ENCODE measurements at regions not wholly inside any gene's neighbourhood (a gene's known extent, or its start where the extent isn't known, plus 50 kb on each side); places are given as distances from the start of the nearest gene placed in this dataset.

DNA sequence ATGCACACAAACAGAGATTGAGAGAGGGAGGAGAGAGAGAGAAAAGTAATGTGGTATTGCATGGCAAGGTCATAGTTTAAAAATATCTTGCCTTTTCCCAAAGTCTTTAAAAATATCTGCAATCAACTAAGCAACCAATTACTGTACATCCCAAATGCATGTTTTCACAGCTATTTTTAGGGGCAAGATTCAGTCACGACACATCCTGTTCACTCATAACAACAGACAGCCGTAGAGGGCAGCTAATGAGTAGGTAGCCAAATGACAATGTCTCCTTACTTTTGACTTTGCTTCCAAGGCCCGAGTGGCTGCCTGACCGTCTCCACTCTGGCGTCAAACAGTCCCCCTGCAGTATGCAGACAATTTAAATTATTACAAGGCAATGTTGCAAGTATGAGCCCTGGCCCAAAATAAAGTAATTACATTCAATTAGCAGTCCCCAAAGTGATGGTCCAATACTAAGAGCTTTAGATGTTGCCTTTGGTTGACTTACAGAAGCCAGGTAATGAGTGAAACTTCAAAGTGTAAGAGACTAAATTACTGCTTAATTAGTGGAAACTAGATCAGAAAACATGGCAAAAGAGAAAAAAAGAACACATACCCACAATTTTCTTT, 162.9 kb downstream of the MBL2 start:
- BruUV-seq (replicated peaks) = no TSS peak
- DNase-seq (ENCODE audit: low read depth, low spot score) = no peak
- H3K36me3 ChIP-seq (ENCODE audit: control insufficient read depth in 2 of 2, extremely low read depth in 1 of 2, insufficient read depth in 2 of 2, low read length in 2 of 2) = no peaks in the 10 kb centered on the region
- no peaks in the 10 kb centered on the region for H3K79me2 ChIP-seq (ENCODE audit: control insufficient read depth, insufficient read depth, low read length)
- no peak overlapping the region for H2AFZ ChIP-seq (ENCODE audit: low read depth, low read length)
- CTCF ChIA-PET = interaction anchor here (0.7 to 2.2 kb wide), 4 partner anchors 10 to 164 kb away, joined by 3 to 5 read pairs (median 4); no protein-coding TSS in a partner anchor
- dilution Hi-C loops (cut with MboI; ENCODE audit: extremely low pct_ligation_motif_present, low sequenced_read_pairs) = no loop called here
- H3K4me2 ChIP-seq (ENCODE audit: insufficient read depth, low read length) = no peak overlapping the region
- no peaks in the 10 kb centered on the region for H3K4me1 ChIP-seq (ENCODE audit: control insufficient read depth, extremely low read depth, insufficient read depth, low read length)
- H3K27me3 ChIP-seq (ENCODE audit: control insufficient read depth in 2 of 2, insufficient read depth in 2 of 2, low read length in 2 of 2) = no peaks in the 10 kb centered on the region
- H3K27ac ChIP-seq (ENCODE audit: insufficient read depth, low read depth, low read length) = no peak overlapping the region
- no peak for TF ChIP-seq FOS (IDR thresholded peaks at IDR 0.05; ENCODE audit: borderline replicate concordance, insufficient read depth, low read length)
- intact Hi-C loops (cut with micrococcal nuclease) = no loop called here
- no peaks in the 10 kb centered on the region for H4K20me1 ChIP-seq (replicated peaks; ENCODE audit: control insufficient read depth, extremely low read depth, insufficient read depth, low read length)
- no peak for FAIRE-seq
- no peak overlapping the region for H3K4me3 ChIP-seq (replicated peaks in 1 of 3; ENCODE audit: insufficient read depth in 1 of 3, low read depth in 1 of 3, low read length in 3 of 3)
- no peak overlapping the region for H3K9ac ChIP-seq (replicated peaks; ENCODE audit: extremely low read depth, insufficient read depth, low read length)
- H3K9me1 ChIP-seq (replicated peaks; ENCODE audit: control insufficient read depth, extremely low read depth, insufficient read depth, low read length) = no peaks in the 10 kb centered on the region
- POLR2A ChIA-PET = interaction anchor here (0.7 kb wide), 1 partner anchor 28 kb away, joined by 3 read pairs; no protein-coding TSS in a partner anchor
- no peaks in the 10 kb centered on the region for H3K9me3 ChIP-seq (replicated peaks; ENCODE audit: control insufficient read depth, insufficient read depth, low read length)

DNA sequence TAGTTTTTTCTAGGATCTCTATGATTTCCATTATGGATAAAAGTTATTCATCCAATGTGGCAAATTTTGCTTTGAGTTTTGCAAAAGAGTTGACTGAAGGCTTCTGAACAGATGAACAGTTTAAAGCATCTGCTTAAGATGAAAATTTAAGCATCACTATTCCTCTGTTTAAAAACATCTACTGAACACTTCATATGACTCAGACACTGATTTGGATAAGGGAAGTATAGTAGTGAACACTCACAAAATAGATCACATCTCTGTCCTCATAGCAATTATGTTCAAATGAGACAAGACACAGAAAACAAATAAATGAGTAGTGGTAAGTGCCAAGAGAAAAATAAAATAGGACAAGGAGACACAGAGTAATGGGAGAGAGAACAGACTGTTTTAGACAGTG, 157.3 kb downstream of the MBL2 start:
- dilution Hi-C loops (cut with MboI; ENCODE audit: extremely low pct_ligation_motif_present, low sequenced_read_pairs) (no loop called here), intact Hi-C loops (cut with micrococcal nuclease) (no loop called here)
- Histone ChIP-seq H3K4me3 (replicated peaks in 1 of 3; ENCODE audit: insufficient read depth in 1 of 3, low read depth in 1 of 3, low read length in 3 of 3) (no peak overlapping the region), H3K27me3 (ENCODE audit: control insufficient read depth in 2 of 2, insufficient read depth in 2 of 2, low read length in 2 of 2) (no peaks in the 10 kb centered on the region), H3K9ac (replicated peaks; ENCODE audit: extremely low read depth, insufficient read depth, low read length) (no peak overlapping the region), H3K9me3 (replicated peaks; ENCODE audit: control insufficient read depth, insufficient read depth, low read length) (no peaks in the 10 kb centered on the region), H3K9me1 (replicated peaks; ENCODE audit: control insufficient read depth, extremely low read depth, insufficient read depth, low read length) (no peaks in the 10 kb centered on the region), H3K4me1 (ENCODE audit: control insufficient read depth, extremely low read depth, insufficient read depth, low read length) (no peaks in the 10 kb centered on the region), H2AFZ (ENCODE audit: low read depth, low read length) (no peak overlapping the region), H3K4me2 (ENCODE audit: insufficient read depth, low read length) (no peak overlapping the region), H3K36me3 (ENCODE audit: control insufficient read depth in 2 of 2, extremely low read depth in 1 of 2, insufficient read depth in 2 of 2, low read length in 2 of 2) (no peaks in the 10 kb centered on the region), H4K20me1 (replicated peaks; ENCODE audit: control insufficient read depth, extremely low read depth, insufficient read depth, low read length) (no peaks in the 10 kb centered on the region), H3K27ac (ENCODE audit: insufficient read depth, low read depth, low read length) (no peak overlapping the region), H3K79me2 (ENCODE audit: control insufficient read depth, insufficient read depth, low read length) (no peaks in the 10 kb centered on the region)
- TF ChIP-seq GATA2 (IDR thresholded peaks at IDR 0.05; ENCODE audit: insufficient read depth, insufficient read length, low read depth, low read length) (no peak), FOS (IDR thresholded peaks at IDR 0.05; ENCODE audit: borderline replicate concordance, insufficient read depth, low read length) (no peak), EZH2 (IDR thresholded peaks at IDR 0.05; ENCODE audit: borderline replicate concordance, low read depth, low read length, severe bottlenecking) (no peak), JUN (IDR thresholded peaks at IDR 0.05; ENCODE audit: borderline replicate concordance, insufficient read depth, insufficient read length, low read depth) (no peak), POLR2A (IDR thresholded peaks at IDR 0.05; ENCODE audit: low read depth, low read length) (no peak)
- TF ChIP-seq, protein P1, sequence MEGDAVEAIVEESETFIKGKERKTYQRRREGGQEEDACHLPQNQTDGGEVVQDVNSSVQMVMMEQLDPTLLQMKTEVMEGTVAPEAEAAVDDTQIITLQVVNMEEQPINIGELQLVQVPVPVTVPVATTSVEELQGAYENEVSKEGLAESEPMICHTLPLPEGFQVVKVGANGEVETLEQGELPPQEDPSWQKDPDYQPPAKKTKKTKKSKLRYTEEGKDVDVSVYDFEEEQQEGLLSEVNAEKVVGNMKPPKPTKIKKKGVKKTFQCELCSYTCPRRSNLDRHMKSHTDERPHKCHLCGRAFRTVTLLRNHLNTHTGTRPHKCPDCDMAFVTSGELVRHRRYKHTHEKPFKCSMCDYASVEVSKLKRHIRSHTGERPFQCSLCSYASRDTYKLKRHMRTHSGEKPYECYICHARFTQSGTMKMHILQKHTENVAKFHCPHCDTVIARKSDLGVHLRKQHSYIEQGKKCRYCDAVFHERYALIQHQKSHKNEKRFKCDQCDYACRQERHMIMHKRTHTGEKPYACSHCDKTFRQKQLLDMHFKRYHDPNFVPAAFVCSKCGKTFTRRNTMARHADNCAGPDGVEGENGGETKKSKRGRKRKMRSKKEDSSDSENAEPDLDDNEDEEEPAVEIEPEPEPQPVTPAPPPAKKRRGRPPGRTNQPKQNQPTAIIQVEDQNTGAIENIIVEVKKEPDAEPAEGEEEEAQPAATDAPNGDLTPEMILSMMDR (IDR thresholded peaks at IDR 0.05; ENCODE audit: extremely low read depth in 1 of 2, insufficient read depth in 1 of 2, low read depth in 1 of 2, low read length in 2 of 2) = no peak
- TF ChIP-seq, protein P2, sequence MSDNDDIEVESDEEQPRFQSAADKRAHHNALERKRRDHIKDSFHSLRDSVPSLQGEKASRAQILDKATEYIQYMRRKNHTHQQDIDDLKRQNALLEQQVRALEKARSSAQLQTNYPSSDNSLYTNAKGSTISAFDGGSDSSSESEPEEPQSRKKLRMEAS (IDR thresholded peaks at IDR 0.05; ENCODE audit: insufficient read depth, insufficient read length) = no peak
- no TSS peak for BruUV-seq (replicated peaks)
- ChIA-PET CTCF (no interaction called here), POLR2A (no interaction called here)
- DNase-seq (ENCODE audit: low read depth, low spot score) (no peak), FAIRE-seq (no peak)
